OCI-LY7 (cell line): ENCODE measurements at regions not wholly inside any gene's neighbourhood (a gene's known extent, or its start where the extent isn't known, plus 50 kb on each side); places are given as distances from the start of the nearest gene placed in this dataset.

Source experiments
- BruUV-seq: library from RNA; stranded (reverse); fragments of 400-500 nt; replicated peaks from 2 replicates; lab custom pipeline; 2021; lab: Mats Ljungman, UMichigan
- CTCF ChIA-PET: fragments of 300-600 bp; sonication (Branson Sonifier 250); formaldehyde crosslinking; loops from one replicate; lab custom pipeline; 2022; ENCODE audit warnings: antibody characterized with exemption; ENCODE audit not compliant: unreplicated experiment; lab: Charles Lee
- POLR2A ChIA-PET: fragments of 300-600 bp; sonication (Branson Sonifier 250); formaldehyde crosslinking; loops from one replicate; lab custom pipeline; 2022; ENCODE audit warnings: antibody characterized with exemption; lab: Charles Lee
- DNase-seq: peaks from one replicate; pipeline ENCODE4 v3.0.0-alpha.2; 2015; ENCODE audit warnings: low spot score
- H2AFZ ChIP-seq: fragments of 200-600 bp; sonication (generic), shearing (Covaris generic); 2 replicates; pipeline ENCODE4 v1.6.1; 2014; ENCODE audit warnings: mild to moderate bottlenecking, antibody characterized with exemption, low read length, moderate library complexity
- H3K27ac ChIP-seq: fragments of 200-600 bp; sonication (generic); 2 replicates; pipeline ENCODE4 v1.5.1; 2014; ENCODE audit warnings: mixed run types, low read depth, mild to moderate bottlenecking, moderate library complexity, low read length, inconsistent platforms; ENCODE audit not compliant: poor library complexity, severe bottlenecking
- H3K36me3 ChIP-seq: fragments of 200-600 bp; sonication (generic); 2 replicates; pipeline ENCODE4 v1.6.1; 2014; ENCODE audit warnings: mild to moderate bottlenecking, antibody characterized with exemption, low read length, moderate library complexity, mixed read lengths; ENCODE audit not compliant: insufficient read depth
- H3K4me1 ChIP-seq: fragments of 200-600 bp; sonication (generic); 2 replicates; pipeline ENCODE4 v1.5.1; 2014; ENCODE audit warnings: mild to moderate bottlenecking, low read length; ENCODE audit not compliant: insufficient read depth, poor library complexity, severe bottlenecking
- H3K4me2 ChIP-seq: fragments of 200-600 bp; sonication (generic); 2 replicates; pipeline ENCODE4 v1.6.1; 2014; ENCODE audit warnings: mild to moderate bottlenecking, low read length
- H3K4me3 ChIP-seq: fragments of 200-600 bp; sonication (generic); 2 replicates; pipeline ENCODE4 v1.5.1; 2014; ENCODE audit warnings: mild to moderate bottlenecking, low read depth, low read length; ENCODE audit not compliant: poor library complexity, severe bottlenecking
- H3K79me2 ChIP-seq: fragments of 200-600 bp; sonication (generic); 2 replicates; pipeline ENCODE4 v1.6.1; 2016; ENCODE audit warnings: low read depth, mild to moderate bottlenecking, low read length, moderate library complexity, mixed read lengths; ENCODE audit not compliant: insufficient read depth
- H3K9me2 ChIP-seq: fragments of 200-600 bp; sonication (generic); 2 replicates; pipeline ENCODE4 v1.6.1; 2016; ENCODE audit warnings: mild to moderate bottlenecking, low read length, mixed read lengths; ENCODE audit not compliant: insufficient read depth
- H3K9me3 ChIP-seq: fragments of 200-600 bp; sonication (generic); 2 replicates; pipeline ENCODE4 v1.6.1; 2014; ENCODE audit warnings: mild to moderate bottlenecking, mixed run types, low read length, mixed read lengths
- H4K20me1 ChIP-seq: fragments of 200-600 bp; sonication (generic); 2 replicates; pipeline ENCODE4 v1.6.1; 2014; ENCODE audit warnings: mild to moderate bottlenecking, antibody characterized with exemption, low read length, moderate library complexity, mixed read lengths; ENCODE audit not compliant: insufficient read depth
- EZH2phosphoT487 ChIP-seq: fragments of 200-600 bp; sonication (generic); IDR thresholded peaks from 2 replicates; pipeline ENCODE4 v1.6.1; 2018; ENCODE audit warnings: low read depth, borderline replicate concordance, mild to moderate bottlenecking, mixed run types, antibody characterized with exemption, low read length, moderate library complexity, mixed read lengths
- intact Hi-C: fragments of 100-400 bp; cut with micrococcal nuclease; formaldehyde crosslinking; loops from one replicate; pipeline ENCODE4 v1.10.0; 2022; ENCODE audit not compliant: unreplicated experiment
- TF ChIP-seq, protein P1 (sequence below): fragments of 200-600 bp; sonication (generic); conservative IDR thresholded peaks from 2 replicates; pipeline ENCODE4 v1.5.1; 2014; ENCODE audit warnings: mild to moderate bottlenecking, antibody characterized with exemption, low read length, moderate library complexity, mixed read lengths

GRCh38 chr12:18971932-18972331, 157.6 kb upstream of the PLEKHA5 start:
- intact Hi-C loops, result no loop called here
- CTCF ChIA-PET, result no interaction called here
- Histone ChIP-seq H4K20me1 (no peaks in the 10 kb centered on the region), H3K27ac (no peak overlapping the region), H3K36me3 (no peaks in the 10 kb centered on the region), H3K9me3 (no peaks in the 10 kb centered on the region), H3K79me2 (no peaks in the 10 kb centered on the region), H3K4me3 (no peak overlapping the region), H2AFZ (no peak overlapping the region), H3K9me2 (no peaks in the 10 kb centered on the region), H3K4me2 (no peak overlapping the region), H3K4me1 (no peaks in the 10 kb centered on the region)
- POLR2A ChIA-PET, result no interaction called here
- TF ChIP-seq, protein P1, sequence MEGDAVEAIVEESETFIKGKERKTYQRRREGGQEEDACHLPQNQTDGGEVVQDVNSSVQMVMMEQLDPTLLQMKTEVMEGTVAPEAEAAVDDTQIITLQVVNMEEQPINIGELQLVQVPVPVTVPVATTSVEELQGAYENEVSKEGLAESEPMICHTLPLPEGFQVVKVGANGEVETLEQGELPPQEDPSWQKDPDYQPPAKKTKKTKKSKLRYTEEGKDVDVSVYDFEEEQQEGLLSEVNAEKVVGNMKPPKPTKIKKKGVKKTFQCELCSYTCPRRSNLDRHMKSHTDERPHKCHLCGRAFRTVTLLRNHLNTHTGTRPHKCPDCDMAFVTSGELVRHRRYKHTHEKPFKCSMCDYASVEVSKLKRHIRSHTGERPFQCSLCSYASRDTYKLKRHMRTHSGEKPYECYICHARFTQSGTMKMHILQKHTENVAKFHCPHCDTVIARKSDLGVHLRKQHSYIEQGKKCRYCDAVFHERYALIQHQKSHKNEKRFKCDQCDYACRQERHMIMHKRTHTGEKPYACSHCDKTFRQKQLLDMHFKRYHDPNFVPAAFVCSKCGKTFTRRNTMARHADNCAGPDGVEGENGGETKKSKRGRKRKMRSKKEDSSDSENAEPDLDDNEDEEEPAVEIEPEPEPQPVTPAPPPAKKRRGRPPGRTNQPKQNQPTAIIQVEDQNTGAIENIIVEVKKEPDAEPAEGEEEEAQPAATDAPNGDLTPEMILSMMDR, result no peak
- no peak for TF ChIP-seq EZH2phosphoT487
- no TSS peak for BruUV-seq
- no peak for DNase-seq

- Histone ChIP-seq H3K9me3 (no peaks in the 10 kb centered on the region), H3K4me3 (no peak overlapping the region), H3K4me1 (no peaks in the 10 kb centered on the region), H2AFZ (no peak overlapping the region), H4K20me1 (no peaks in the 10 kb centered on the region), H3K79me2 (no peaks in the 10 kb centered on the region), H3K4me2 (no peak overlapping the region), H3K36me3 (no peaks in the 10 kb centered on the region), H3K9me2 (no peaks in the 10 kb centered on the region), H3K27ac (no peak overlapping the region)
- BruUV-seq, result no TSS peak
- no peak for DNase-seq
- ChIA-PET CTCF (no interaction called here), POLR2A (no interaction called here)
- intact Hi-C loops, result no loop called here
- TF ChIP-seq EZH2phosphoT487, result no peak
- TF ChIP-seq, protein P1, result no peak
Observed at GRCh38 chr12:18975933-18976332, 153.6 kb upstream of the PLEKHA5 start.

DNA sequence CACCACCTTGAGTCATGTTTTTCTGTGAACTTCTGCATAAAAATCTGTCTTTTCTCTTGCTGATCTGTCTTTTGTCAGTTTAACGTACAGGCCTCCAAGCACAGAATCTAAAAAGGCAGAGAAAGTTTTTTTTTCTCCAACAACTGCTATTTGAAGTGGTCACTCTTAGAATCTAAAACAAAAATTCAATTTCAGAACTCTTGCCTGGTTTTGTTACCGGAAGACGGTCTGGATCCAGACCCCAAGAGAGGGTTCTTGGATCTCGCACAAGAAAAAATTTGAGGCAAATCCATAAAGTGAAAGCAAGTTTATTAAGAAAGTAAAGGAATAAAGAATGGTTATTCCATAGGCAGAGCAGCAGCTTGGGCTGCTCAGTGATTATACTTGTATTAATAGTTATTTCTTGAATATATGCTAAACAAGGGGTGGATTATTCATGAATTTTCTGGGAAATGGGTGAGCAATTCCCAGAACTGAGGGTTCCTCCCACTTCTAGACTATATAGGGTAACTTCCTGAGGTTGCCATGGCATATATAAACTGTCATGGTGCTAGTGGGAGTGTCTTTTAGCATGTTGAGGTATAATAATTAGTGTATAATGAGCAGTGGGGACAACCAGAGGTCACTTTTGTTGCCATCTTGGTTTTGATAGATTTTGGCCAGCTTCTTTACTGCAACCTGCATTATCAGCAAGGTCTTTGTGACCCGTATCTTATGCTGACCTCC, 150.0 kb upstream of the PLEKHA5 start:
- no TSS peak for BruUV-seq
- H3K4me2 ChIP-seq, result no peak overlapping the region
- TF ChIP-seq, protein P1, result no peak
- TF ChIP-seq EZH2phosphoT487, result no peak
- H3K27ac ChIP-seq, result no peak overlapping the region
- ChIA-PET CTCF (no interaction called here), POLR2A (no interaction called here)
- H4K20me1 ChIP-seq, result no peaks in the 10 kb centered on the region
- H3K9me2 ChIP-seq, result no peaks in the 10 kb centered on the region
- no peaks in the 10 kb centered on the region for H3K36me3 ChIP-seq
- H3K4me3 ChIP-seq, result no peak overlapping the region
- DNase-seq, result no peak
- intact Hi-C loops, result no loop called here
- H3K79me2 ChIP-seq, result no peaks in the 10 kb centered on the region
- no peak overlapping the region for H2AFZ ChIP-seq
- no peaks in the 10 kb centered on the region for H3K9me3 ChIP-seq
- no peaks in the 10 kb centered on the region for H3K4me1 ChIP-seq
